ENCODE measurements at regions not wholly inside any gene's neighbourhood (a gene's known extent, or its start where the extent isn't known, plus 50 kb on each side); places are given as distances from the start of the nearest gene placed in this dataset.

- no peak for TF ChIP-seq ZNF462 (CRISPR knock-in tag; IDR thresholded peaks at IDR 0.05)
- TF ChIP-seq REST (IDR thresholded peaks at IDR 0.05; ENCODE audit: unreplicated experiment): no peak
- TF ChIP-seq EZH2phosphoT487 (IDR thresholded peaks at IDR 0.05; ENCODE audit: unreplicated experiment): no peak
Observed at GRCh38 chr2:147355706-147356105, 489.1 kb upstream of the ACVR2A start (continued).

- DNase-seq (ENCODE audit: low spot score): no peak
- Mint-ChIP-seq H3K9me3 (no peaks in the 10 kb centered on the region), H3K27me3 (ENCODE audit: insufficient read depth, low read depth, poor library complexity) (peaks cover 2% of the 10 kb centered on the region), H3K4me3 (no peak overlapping the region), H3K4me1 (peaks cover 8% of the 10 kb centered on the region), H3K36me3 (ENCODE audit: low read depth) (no peaks in the 10 kb centered on the region), H3K27ac (no peak overlapping the region)
- no peaks in the 10 kb centered on the region for H3K27me3 ChIP-seq (ENCODE audit: insufficient read depth)
- no peaks in the 10 kb centered on the region for H4K20me1 ChIP-seq (replicated peaks; ENCODE audit: insufficient read depth)
- no peaks in the 10 kb centered on the region for H3F3A ChIP-seq (replicated peaks; ENCODE audit: low read depth)
- no peak overlapping the region for H2AFZ ChIP-seq
- no peaks in the 10 kb centered on the region for H3K9me2 ChIP-seq (ENCODE audit: insufficient read depth)
- no peaks in the 10 kb centered on the region for H3K36me3 ChIP-seq (ENCODE audit: insufficient read depth)
- no peaks in the 10 kb centered on the region for H3K79me2 ChIP-seq (replicated peaks; ENCODE audit: insufficient read depth)
- no peak overlapping the region for H3K27ac ChIP-seq (ENCODE audit: low read depth)
- no peak overlapping the region for H3K4me3 ChIP-seq
- H3K4me1 ChIP-seq (ENCODE audit: insufficient read depth): no peaks in the 10 kb centered on the region; the same call in 1 of the 2 replicates
- ATAC-seq: no peak
- no peak overlapping the region for H3K4me2 ChIP-seq
- TF ChIP-seq NANOG (IDR thresholded peaks at IDR 0.05; ENCODE audit: borderline replicate concordance) (no peak), STAT1 (IDR thresholded peaks at IDR 0.05; ENCODE audit: unreplicated experiment) (no peak), EZH2 (IDR thresholded peaks at IDR 0.05; ENCODE audit: low read depth, unreplicated experiment) (no peak), ZNF462 (CRISPR knock-in tag; IDR thresholded peaks at IDR 0.05) (no peak), JUNB (IDR thresholded peaks at IDR 0.05; ENCODE audit: unreplicated experiment) (no peak), EZH2phosphoT487 (IDR thresholded peaks at IDR 0.05; ENCODE audit: unreplicated experiment) (no peak)
Observed at GRCh38 chr2:147353072-147353381, 491.8 kb upstream of the ACVR2A start.

All from GM23338 (cell line).